Left lung (tissue), 4 donors: ENCODE measurements at regions not wholly inside any gene's neighbourhood (a gene's known extent, or its start where the extent isn't known, plus 50 kb on each side); places are given as distances from the start of the nearest gene placed in this dataset.

Experiments
- ATAC-seq: fragments of 200-7000 bp; cut with Tn5 transposase; one replicate; pipeline ENCODE4 v1.9.1; 2020; ENCODE audit warnings: moderate library complexity
- DNase-seq, 4 donors: peaks; one replicate each; pipeline ENCODE4 v3.0.0-alpha.2; 2013 to 2020
- H3K27ac ChIP-seq, 2 donors: fragments of 200-600 bp; sonication (generic) in 1 of 2; one replicate each; pipeline versions ENCODE4 v1.5.0 to v1.8.0; 2020 to 2021
- H3K27me3 ChIP-seq, 2 donors: fragments of 200-600 bp; sonication (generic) in 1 of 2; one replicate each; pipeline versions ENCODE4 v1.5.0 to v1.8.0; 2020 to 2021
- H3K36me3 ChIP-seq, 2 donors: fragments of 200-600 bp; sonication (generic) in 1 of 2; one replicate each; pipeline versions ENCODE4 v1.5.0 to v1.8.0; 2020 to 2021
- H3K4me1 ChIP-seq, 2 donors: fragments of 200-600 bp; one replicate each; pipeline ENCODE4 v1.8.0; 2021
- H3K4me3 ChIP-seq, 2 donors: fragments of 200-600 bp; sonication (generic) in 1 of 2; one replicate each; pipeline versions ENCODE4 v1.5.0 to v1.8.0; 2020 to 2021; ENCODE audit warnings: mild to moderate bottlenecking in 1 of 2
- H3K9me3 ChIP-seq, 2 donors: fragments of 200-600 bp; sonication (generic) in 1 of 2; one replicate each; pipeline versions ENCODE4 v1.5.0 to v1.8.0; 2020 to 2021
- intact Hi-C, 2 donors: fragments of 100-400 bp; cut with DNase I; formaldehyde crosslinking; loops; one replicate each; pipeline versions ENCODE4 v1.11.2 to v1.14.2; 2022
- TF ChIP-seq, protein P1 (sequence below), 2 donors: fragments of 200-600 bp; sonication (generic) in 1 of 2; IDR thresholded peaks; one replicate each; pipeline versions ENCODE4 v1.5.0 to v1.8.0; 2021; ENCODE audit warnings: antibody characterized with exemption in 2 of 2
- donor health status: DM: no; HTN: yes; CAD: no.
- donor health status: DM: no; HTN: no; CAD: no.

DNA sequence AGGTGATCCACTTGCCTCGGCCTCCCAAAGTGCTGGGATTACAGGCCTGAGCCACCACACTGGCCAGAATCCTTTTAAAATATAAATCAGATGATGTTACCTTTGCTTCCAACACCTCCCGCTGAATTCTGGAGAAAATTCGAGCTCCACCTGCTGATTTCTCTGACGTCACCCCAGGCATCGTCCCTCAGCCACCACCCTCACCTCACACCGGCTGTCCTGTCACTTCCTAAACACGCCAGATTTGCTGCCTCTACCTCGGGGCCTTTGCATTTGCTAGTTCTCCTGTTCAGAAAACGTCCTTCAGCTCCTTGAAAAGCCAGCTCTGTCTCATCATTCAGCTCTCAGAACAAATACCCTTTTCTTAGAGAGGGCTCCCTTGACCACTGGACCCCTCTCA lies 57.9 kb downstream of the FBXO2 start:
- TF ChIP-seq, protein P1, sequence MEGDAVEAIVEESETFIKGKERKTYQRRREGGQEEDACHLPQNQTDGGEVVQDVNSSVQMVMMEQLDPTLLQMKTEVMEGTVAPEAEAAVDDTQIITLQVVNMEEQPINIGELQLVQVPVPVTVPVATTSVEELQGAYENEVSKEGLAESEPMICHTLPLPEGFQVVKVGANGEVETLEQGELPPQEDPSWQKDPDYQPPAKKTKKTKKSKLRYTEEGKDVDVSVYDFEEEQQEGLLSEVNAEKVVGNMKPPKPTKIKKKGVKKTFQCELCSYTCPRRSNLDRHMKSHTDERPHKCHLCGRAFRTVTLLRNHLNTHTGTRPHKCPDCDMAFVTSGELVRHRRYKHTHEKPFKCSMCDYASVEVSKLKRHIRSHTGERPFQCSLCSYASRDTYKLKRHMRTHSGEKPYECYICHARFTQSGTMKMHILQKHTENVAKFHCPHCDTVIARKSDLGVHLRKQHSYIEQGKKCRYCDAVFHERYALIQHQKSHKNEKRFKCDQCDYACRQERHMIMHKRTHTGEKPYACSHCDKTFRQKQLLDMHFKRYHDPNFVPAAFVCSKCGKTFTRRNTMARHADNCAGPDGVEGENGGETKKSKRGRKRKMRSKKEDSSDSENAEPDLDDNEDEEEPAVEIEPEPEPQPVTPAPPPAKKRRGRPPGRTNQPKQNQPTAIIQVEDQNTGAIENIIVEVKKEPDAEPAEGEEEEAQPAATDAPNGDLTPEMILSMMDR (IDR thresholded peaks at IDR 0.05): no peak
- Histone ChIP-seq H3K36me3 (no peaks in the 10 kb centered on the region), H3K9me3 (no peaks in the 10 kb centered on the region), H3K4me1 (peaks cover 3 to 10% of the 10 kb centered on the region in 2 donors), H3K27me3 (peaks cover 0 to 33% of the 10 kb centered on the region in 2 donors), H3K27ac (no peak overlapping the region), H3K4me3 (no peak overlapping the region)
- intact Hi-C loops: no loop called here
- ATAC-seq (no peak), DNase-seq (no peak)

DNA sequence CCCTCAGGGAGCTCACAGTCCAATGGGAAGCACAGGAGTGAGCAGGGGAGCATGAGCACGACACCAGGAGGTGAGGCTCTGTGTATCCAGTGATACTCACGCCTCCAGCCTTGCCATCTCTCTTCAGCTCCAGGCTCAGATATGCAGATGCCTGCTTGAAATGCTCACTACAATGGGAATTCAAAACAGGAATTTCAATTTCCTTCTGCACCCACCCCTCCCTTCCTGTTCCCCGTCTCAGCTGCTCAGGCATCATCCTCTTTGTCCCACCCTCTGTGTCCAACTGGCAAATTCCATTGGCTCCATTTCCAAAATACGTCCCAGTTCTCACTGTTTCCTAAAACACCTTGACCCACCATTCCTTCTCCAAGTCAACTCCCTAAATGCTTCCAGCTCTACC lies 58.9 kb downstream of the FBXO2 start:
- ATAC-seq: no peak
- Histone ChIP-seq H3K4me3 (no peak overlapping the region), H3K36me3 (no peaks in the 10 kb centered on the region), H3K9me3 (no peaks in the 10 kb centered on the region), H3K27me3 (peaks cover 0 to 32% of the 10 kb centered on the region in 2 donors), H3K4me1 (peaks cover 3 to 10% of the 10 kb centered on the region in 2 donors), H3K27ac (peak overlapping the region in 1 of 2 donors; percentile 21)
- TF ChIP-seq, protein P1 (IDR thresholded peaks at IDR 0.05): no peak
- no peak for DNase-seq
- intact Hi-C loops: no loop called here

DNA sequence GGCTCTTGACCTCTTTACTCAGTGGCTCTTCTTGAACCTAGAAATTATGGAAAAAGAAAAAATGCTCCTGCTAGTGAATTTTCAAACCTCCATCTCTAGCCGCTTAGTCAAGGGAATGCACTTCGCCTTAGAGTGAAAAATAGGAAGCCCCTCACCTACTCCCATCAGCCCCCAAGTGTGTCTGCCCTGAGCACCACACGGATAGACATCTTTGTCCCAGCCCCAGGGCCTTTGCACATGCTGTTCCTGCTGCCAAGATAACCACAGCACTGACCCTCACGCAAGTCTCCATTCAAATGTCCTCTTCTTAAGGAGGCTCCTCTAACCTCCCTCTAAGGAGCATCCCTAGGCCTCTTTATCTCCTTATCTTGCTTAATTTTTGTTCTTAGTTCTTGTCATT lies 59.6 kb downstream of the FBXO2 start:
- Histone ChIP-seq H3K4me1 (peaks cover 3 to 10% of the 10 kb centered on the region in 2 donors), H3K27me3 (peaks cover 0 to 35% of the 10 kb centered on the region in 2 donors), H3K9me3 (no peaks in the 10 kb centered on the region), H3K27ac (peak overlapping the region in 1 of 2 donors; percentile 21), H3K4me3 (no peak overlapping the region), H3K36me3 (no peaks in the 10 kb centered on the region)
- no peak for DNase-seq
- intact Hi-C loops: no loop called here
- TF ChIP-seq, protein P1 (IDR thresholded peaks at IDR 0.05): no peak
- no peak for ATAC-seq

DNA sequence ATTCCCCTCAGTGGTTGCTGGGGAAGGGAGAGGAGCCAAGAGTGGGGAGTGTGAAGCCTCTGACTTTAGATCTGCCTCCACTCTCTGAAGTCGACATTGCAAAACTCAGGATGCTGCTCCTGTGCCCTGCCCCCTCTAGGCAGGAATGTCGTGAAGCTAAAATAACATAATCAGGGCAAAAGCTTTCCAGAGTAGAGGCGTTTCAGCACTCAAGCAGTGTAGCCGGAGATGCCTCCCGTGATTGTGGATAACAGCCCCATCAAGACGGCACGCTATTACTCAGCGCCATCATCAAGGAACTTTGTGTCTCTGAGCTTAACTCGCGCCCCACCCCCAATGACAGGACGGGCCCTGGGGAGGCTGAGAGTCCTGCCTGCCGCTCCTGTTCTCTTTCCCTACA lies 60.0 kb downstream of the FBXO2 start:
- Histone ChIP-seq H3K36me3 (no peaks in the 10 kb centered on the region), H3K4me1 (peaks cover 3 to 10% of the 10 kb centered on the region in 2 donors), H3K9me3 (no peaks in the 10 kb centered on the region), H3K27me3 (peaks cover 0 to 35% of the 10 kb centered on the region in 2 donors), H3K27ac (no peak overlapping the region), H3K4me3 (no peak overlapping the region)
- peak in 2 of 4 donors; percentile 6 to 12 for DNase-seq
- intact Hi-C loops: no loop called here
- TF ChIP-seq, protein P1 (IDR thresholded peaks at IDR 0.05): no peak
- ATAC-seq: peak; percentile 19

DNA sequence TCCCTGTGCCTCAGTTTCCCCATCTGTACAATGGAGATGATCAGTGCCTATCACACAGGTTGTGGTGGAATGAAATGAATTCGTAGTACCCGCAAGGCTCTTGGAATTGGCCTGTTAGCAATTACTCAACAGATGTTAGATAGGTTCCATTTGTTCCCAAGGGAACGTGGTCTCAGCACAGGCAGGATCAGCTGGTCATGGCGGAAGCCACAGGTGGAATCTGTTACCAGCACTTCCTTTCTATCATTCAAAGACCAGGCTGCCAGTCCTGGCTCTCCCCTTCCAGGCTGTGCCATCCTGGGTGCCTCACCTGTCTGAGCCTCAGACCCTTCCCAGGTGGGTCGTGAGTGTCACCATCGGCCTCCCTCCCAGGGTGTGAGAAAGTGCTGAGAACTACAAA lies 61.5 kb downstream of the FBXO2 start:
- intact Hi-C loops: no loop called here
- H3K36me3 ChIP-seq: no peaks in the 10 kb centered on the region

More for the DNA sequence above, 61.5 kb downstream of the FBXO2 start:
- Histone ChIP-seq H3K27ac (no peak overlapping the region), H3K9me3 (no peaks in the 10 kb centered on the region), H3K4me3 (no peak overlapping the region), H3K4me1 (peaks cover 3 to 10% of the 10 kb centered on the region in 2 donors), H3K27me3 (peaks cover 0 to 38% of the 10 kb centered on the region in 2 donors)
- TF ChIP-seq, protein P1 (IDR thresholded peaks at IDR 0.05): no peak
- no peak for ATAC-seq
- DNase-seq: no peak
